Mucosa of descending colon (tissue), 3 donors: ENCODE measurements at regions not wholly inside any gene's neighbourhood (a gene's known extent, or its start where the extent isn't known, plus 50 kb on each side); places are given as distances from the start of the nearest gene placed in this dataset.

Experiments
- ATAC-seq: fragments of 200-7000 bp; cut with Tn5 transposase; one replicate; pipeline ENCODE4 v1.9.1; 2020; ENCODE audit warnings: mild to moderate bottlenecking, moderate library complexity
- DNase-seq, 3 donors: peaks; one replicate each; pipeline ENCODE4 v3.0.0-alpha.2; 2020
- H3K36me3 ChIP-seq: fragments of 200-600 bp; one replicate; pipeline ENCODE4 v1.8.0; 2021; ENCODE audit warnings: low read depth, mild to moderate bottlenecking
- H3K4me1 ChIP-seq: fragments of 200-600 bp; one replicate; pipeline ENCODE4 v1.8.0; 2021; ENCODE audit warnings: low read depth, mild to moderate bottlenecking
- H3K4me3 ChIP-seq: fragments of 200-600 bp; one replicate; pipeline ENCODE4 v1.8.0; 2021; ENCODE audit warnings: mild to moderate bottlenecking
- H3K9me3 ChIP-seq: fragments of 200-600 bp; one replicate; pipeline ENCODE4 v1.8.0; 2021; ENCODE audit warnings: mild to moderate bottlenecking
- intact Hi-C, 2 donors: fragments of 100-400 bp; cut with DNase I in 1 of 2; cut with micrococcal nuclease in 1 of 2; formaldehyde crosslinking; loops; one replicate each; pipeline versions ENCODE4 v1.11.0 to v1.11.1; 2022; cut with DNase I, micrococcal nuclease
- TF ChIP-seq, protein P1 (sequence below): fragments of 200-600 bp; IDR thresholded peaks from one replicate; pipeline ENCODE4 v1.8.0; 2022; ENCODE audit warnings: antibody characterized with exemption, mild to moderate bottlenecking
- donor health status: DM: no; HTN: no; CAD: no; lungs with moderate emphysema.
- donor health status: DM: no; HTN: no; CAD: no.
- donor health status: DM: no; HTN: yes; CAD: no.

DNA sequence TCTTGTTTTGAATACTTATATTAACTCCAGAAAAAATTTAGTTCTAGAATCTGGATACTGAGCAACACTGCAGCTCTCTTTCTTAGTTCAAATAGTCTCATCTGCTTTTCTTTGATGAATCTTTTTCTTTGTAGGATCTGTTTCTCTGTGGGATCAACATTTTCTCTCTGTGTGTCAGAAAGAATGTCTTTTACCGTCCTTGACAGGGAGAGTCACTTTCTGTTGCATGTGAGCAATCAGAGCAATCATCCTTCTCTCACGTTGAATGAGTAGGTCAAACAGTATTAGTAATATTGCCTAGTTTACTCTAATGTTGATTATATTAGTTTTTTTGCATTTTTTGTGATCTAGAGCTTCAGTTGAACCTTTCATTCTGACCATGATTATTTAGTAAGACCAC is 130.9 kb downstream of the TRMT11 start:
- H3K9me3 ChIP-seq = no peaks in the 10 kb centered on the region
- H3K4me1 ChIP-seq = no peaks in the 10 kb centered on the region
- ATAC-seq (no peak), DNase-seq (no peak)
- no peak overlapping the region for H3K4me3 ChIP-seq
- H3K36me3 ChIP-seq = no peaks in the 10 kb centered on the region
- TF ChIP-seq, protein P1, sequence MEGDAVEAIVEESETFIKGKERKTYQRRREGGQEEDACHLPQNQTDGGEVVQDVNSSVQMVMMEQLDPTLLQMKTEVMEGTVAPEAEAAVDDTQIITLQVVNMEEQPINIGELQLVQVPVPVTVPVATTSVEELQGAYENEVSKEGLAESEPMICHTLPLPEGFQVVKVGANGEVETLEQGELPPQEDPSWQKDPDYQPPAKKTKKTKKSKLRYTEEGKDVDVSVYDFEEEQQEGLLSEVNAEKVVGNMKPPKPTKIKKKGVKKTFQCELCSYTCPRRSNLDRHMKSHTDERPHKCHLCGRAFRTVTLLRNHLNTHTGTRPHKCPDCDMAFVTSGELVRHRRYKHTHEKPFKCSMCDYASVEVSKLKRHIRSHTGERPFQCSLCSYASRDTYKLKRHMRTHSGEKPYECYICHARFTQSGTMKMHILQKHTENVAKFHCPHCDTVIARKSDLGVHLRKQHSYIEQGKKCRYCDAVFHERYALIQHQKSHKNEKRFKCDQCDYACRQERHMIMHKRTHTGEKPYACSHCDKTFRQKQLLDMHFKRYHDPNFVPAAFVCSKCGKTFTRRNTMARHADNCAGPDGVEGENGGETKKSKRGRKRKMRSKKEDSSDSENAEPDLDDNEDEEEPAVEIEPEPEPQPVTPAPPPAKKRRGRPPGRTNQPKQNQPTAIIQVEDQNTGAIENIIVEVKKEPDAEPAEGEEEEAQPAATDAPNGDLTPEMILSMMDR = no peak
- intact Hi-C loops = no loop called here

DNA sequence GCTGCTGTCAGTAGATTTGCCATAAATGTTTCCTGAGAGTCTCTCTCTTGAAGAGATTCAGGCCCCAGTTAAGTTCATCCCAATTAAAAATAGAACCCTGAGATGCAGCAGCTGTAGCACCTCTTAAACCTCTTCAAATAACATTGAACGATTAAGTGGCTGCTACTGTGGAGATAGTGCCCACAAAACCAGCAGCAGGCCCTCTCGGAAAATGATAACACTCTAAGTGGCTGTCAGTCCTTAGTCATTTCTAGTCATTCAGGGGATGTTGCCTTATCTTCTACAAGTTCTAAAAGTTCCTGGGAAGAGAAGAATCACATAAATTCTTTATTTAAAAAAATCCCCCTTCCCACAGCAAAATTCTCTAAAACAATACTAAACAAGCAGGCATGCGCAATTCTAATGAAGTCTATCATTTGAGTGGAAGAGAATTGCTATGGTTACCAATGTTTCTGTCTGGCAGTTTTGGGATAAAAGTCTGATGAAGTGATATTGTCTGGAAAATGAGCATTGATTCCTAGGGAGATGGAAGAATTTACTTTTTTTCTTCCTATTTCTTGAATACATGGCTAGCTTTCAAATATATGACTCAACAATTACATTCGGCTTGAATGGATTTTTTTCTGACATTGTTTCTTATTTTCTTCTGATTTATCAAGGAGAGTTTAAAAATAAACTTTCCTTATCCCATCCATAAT is 131.9 kb downstream of the TRMT11 start:
- TF ChIP-seq, protein P1 = no peak
- no peaks in the 10 kb centered on the region for H3K4me1 ChIP-seq
- ATAC-seq (no peak), DNase-seq (no peak)
- H3K36me3 ChIP-seq = no peaks in the 10 kb centered on the region
- no peaks in the 10 kb centered on the region for H3K9me3 ChIP-seq
- intact Hi-C loops = no loop called here
- H3K4me3 ChIP-seq = no peak overlapping the region

DNA sequence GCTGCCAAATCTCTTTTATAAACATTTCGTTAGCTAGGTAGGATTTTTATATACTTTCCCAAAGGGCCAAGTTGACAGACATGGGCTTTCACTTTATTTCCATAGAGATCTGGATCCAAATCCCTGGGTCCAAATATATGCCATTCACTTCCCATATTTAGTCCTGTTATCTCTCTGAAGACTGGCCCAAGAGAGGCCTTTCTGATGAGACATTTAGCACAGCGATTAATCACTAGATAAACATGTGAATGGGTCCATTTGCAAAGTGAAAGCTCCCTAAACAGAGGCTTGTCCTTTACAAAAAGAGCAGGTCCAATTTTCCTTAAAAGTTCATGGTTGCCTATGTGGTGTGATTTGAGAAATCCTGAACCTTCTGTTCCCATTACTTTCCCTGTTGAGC is 132.6 kb downstream of the TRMT11 start:
- DNase-seq (no peak), ATAC-seq (no peak)
- Histone ChIP-seq H3K36me3 (no peaks in the 10 kb centered on the region), H3K4me3 (no peak overlapping the region), H3K9me3 (no peaks in the 10 kb centered on the region), H3K4me1 (no peaks in the 10 kb centered on the region)
- TF ChIP-seq, protein P1 = no peak
- intact Hi-C loops = no loop called here

DNA sequence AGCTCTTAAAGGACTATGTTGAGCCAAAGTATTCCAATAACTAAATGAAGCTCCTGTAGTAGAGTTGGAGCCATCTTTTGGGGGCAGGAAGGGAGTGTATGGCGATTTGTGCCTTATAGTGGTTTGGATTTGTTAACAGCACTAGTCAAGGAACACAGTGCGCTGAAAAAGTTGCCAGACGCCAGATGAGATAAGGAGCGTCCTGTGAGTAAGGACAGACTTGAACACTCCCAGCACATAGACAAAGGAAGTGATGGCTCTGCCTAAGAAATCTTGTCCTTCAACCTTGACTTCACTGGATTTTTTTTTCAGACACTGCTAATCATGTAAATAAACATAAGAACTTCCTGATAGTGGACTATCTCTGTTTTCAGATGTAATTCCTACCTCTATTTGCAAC is 136.9 kb downstream of the TRMT11 start:
- TF ChIP-seq, protein P1 = no peak
- Histone ChIP-seq H3K4me1 (no peaks in the 10 kb centered on the region), H3K4me3 (no peak overlapping the region), H3K36me3 (no peaks in the 10 kb centered on the region), H3K9me3 (no peaks in the 10 kb centered on the region)
- no peak for ATAC-seq
- no peak for DNase-seq
- intact Hi-C loops = no loop called here

DNA sequence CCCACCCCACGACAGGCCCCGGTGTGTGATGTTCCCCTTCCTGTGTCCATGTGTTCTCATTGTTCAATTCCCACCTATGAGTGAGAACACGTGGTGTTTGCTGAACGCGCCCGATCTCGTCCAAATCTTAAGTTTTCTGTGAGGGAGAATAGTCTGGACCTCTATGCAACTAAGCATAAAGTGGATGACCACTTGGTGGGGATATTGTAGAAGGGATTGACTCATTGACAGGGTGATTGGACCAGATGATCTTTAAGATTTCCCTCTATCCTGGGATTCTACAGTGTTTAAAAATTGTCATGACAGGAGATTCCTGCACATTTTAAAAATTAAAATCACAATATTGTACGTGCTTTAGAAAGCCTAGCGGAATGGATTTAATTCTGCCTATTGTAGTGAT is 141.3 kb downstream of the TRMT11 start:
- Histone ChIP-seq H3K36me3 (no peaks in the 10 kb centered on the region), H3K4me3 (no peak overlapping the region), H3K4me1 (no peaks in the 10 kb centered on the region), H3K9me3 (no peaks in the 10 kb centered on the region)
- intact Hi-C loops = no loop called here
- DNase-seq = no peak
- ATAC-seq = no peak
- TF ChIP-seq, protein P1 = no peak

DNA sequence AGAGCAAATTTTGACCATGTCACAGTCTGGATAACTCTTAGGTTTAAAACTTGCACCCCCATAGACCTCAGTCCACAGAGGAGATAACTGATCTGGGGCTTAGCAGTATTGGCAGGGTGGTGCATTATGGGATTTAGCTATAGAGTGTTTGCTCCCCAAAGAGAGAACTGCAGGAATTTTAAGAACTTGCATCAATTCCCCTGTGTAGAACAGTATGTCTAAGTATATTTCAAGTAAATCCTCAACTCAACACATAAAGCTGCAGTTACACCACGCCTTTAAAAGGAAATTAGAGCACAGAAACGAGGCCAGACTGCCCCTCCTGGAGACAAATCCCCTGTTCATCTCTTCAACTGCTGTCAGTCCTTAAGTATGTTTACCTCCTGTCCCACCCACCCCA is 144.9 kb downstream of the TRMT11 start:
- H3K36me3 ChIP-seq = no peaks in the 10 kb centered on the region
- intact Hi-C loops = no loop called here
- H3K4me3 ChIP-seq = no peak overlapping the region
- no peaks in the 10 kb centered on the region for H3K9me3 ChIP-seq
- ATAC-seq (no peak), DNase-seq (no peak)
- H3K4me1 ChIP-seq = no peaks in the 10 kb centered on the region
- TF ChIP-seq, protein P1 = no peak
